ENCODE measurements at regions not wholly inside any gene's neighbourhood (a gene's known extent, or its start where the extent isn't known, plus 50 kb on each side); places are given as distances from the start of the nearest gene placed in this dataset.

GRCh38 chr1:57770236-57770635, 346.4 kb upstream of the DAB1 start:
- TF ChIP-seq EZH2 (IDR thresholded peaks at IDR 0.05; ENCODE audit: insufficient read depth, poor library complexity, severe bottlenecking) (no peak), EZH2phosphoT487 (IDR thresholded peaks at IDR 0.05; ENCODE audit: insufficient read depth, low read depth) (no peak)
